ENCODE measurements at regions not wholly inside any gene's neighbourhood (a gene's known extent, or its start where the extent isn't known, plus 50 kb on each side); places are given as distances from the start of the nearest gene placed in this dataset.

DNA sequence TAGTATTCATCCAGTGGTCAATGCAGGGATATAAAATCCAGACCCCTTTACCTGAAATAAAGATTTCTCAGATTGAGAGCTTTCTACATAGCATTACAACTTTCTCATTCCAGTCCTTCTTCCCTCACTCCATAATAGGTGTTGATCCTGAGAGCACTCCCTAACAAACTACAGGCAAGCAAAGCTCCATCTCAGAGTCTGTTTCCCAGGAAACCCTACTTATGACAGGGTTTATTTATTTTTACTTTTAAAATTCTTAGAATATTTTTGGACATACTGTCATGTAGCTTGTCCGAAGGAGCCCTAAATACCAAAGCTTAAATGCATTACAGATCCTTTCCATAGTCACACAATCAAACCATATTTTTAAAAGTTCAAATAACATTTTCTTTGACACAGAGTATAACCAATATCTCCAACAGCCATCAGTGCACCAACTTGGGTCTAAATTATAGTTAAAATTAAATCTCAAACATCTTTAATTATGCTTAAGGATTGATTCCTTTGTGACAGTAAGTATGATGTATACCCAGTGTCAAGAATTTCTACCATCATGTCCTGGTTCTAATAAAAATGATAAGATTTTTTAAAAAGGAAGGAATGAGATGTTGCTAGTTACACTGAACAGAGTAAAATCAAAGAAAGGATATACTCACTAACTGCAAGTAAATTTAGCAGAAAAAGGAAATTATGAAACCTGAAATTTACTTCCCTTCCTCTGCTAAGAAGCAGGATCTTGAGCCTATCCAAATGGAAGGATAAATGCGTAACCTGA, 580.4 kb upstream of the ADGRL3 start:
- TF ChIP-seq GATA2 (IDR thresholded peaks at IDR 0.05; ENCODE audit: low read depth, low read length): no peak
- no peak for TF ChIP-seq GATA3 (IDR thresholded peaks at IDR 0.05; ENCODE audit: low read depth, low read length)
